HG03432 (cell line): ENCODE measurements at regions not wholly inside any gene's neighbourhood (a gene's known extent, or its start where the extent isn't known, plus 50 kb on each side); places are given as distances from the start of the nearest gene placed in this dataset.

Experiments used
- ATAC-seq: cut with Tn5 transposase; IDR thresholded peaks from one replicate; pipeline ENCODE4 v1.9.1; 2021; ENCODE audit warnings: mild to moderate bottlenecking, moderate library complexity; ENCODE audit not compliant: unreplicated experiment

DNA sequence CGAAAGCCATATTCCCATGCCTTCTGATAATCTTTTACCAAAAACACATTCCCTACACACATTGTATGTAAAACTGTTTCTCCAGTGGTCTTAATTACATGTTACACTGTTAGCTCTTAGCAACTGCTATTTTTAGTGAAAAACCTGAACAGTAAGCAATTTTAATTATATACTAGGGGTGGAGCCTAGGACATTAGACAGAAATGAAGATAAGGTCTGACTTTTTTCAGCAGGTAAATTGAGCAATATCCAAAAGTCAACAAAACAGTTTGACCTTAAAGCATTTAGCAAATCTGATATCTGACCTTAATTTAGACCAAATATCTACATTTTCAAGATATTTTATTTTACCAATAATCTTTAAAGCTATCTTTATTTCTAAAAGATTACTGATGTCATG lies 60.2 kb downstream of the PDE6H start:
- no peak for ATAC-seq

DNA sequence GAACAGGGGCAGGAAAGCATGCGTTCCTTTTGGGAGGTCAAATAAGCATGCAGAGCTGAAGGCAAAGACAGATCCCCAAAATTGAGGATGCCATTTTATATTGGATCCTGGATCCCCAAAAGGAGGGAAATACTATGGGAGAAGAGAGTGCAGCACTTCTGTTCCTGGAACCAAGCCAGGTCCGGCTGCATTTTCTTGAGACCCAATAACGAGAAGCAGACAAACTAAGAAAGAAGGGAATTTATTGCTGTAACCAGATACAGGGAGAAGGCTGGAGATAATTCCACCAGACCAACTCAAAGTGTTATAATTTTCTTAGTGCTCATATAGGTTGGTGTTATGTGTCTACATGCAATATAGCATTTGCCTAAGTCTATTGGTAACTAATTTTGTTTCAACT lies 60.8 kb downstream of the PDE6H start:
- no peak for ATAC-seq

DNA sequence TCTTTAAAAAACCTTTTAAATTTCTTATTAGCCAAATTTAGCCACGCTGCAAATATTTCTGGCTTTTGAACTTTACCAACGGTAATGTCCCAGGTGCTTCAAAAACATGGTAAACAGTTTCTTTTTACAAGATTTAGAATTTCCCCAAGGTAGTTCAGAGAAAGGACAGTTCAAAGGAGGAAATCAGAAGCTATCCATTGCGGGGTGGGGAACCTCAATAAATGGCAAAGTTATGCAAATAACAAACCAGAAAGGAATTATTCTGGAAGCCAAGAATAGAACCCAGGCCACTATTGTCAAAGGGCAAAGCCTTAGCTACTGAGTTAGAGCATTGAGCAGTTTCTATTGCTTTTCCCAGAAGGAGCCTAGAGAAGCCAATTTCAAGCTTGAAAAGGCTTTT lies 62.3 kb downstream of the PDE6H start:
- ATAC-seq: no peak

DNA sequence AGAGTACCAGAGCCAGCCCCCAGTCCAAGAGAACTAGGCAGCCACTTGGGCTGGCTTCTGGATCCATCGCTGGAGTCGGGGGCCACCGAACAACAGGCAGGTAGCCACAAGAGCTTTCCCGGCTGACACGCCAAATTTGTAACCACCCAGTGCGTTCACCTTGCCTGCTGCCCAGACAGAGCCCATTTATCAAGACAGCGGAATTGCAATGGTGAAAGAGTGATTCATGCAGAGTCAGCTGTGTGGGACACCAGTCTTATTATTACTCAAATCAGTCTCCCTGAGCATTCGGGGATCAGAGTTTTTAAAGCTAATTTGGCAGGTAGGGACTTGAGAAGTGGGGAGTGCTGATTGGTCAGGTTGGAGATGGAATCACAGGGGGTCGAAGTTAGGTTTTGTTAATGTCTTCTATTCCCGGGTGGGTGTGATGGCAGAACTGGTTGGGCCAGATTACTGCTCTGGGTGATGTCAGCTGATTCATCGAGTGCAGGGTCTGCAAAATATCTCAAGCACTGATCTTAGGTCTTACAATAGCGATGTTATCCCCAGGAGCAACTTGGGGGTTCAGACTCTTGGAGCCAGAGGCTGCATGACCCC lies 64.3 kb downstream of the PDE6H start:
- ATAC-seq: no peak

DNA sequence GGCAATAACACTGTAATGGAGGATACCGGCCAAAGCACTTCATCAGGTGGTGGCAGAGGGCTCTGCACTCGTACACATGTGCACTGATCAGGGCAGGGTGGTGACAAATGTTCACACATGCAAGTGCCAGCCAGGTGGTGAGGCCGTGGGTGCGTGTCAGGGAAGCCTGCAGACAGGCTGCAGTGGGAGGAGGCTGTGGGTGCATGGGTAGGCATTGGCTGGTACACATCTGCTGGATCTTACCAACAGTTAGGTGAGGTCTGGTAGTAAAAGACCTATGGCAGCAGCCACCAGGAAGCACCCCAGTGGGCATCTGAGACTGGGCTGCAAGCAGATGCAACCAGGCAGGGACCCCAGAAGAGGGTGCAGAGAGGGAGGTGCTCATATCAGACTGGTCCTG lies 65.3 kb downstream of the PDE6H start:
- no peak for ATAC-seq

DNA sequence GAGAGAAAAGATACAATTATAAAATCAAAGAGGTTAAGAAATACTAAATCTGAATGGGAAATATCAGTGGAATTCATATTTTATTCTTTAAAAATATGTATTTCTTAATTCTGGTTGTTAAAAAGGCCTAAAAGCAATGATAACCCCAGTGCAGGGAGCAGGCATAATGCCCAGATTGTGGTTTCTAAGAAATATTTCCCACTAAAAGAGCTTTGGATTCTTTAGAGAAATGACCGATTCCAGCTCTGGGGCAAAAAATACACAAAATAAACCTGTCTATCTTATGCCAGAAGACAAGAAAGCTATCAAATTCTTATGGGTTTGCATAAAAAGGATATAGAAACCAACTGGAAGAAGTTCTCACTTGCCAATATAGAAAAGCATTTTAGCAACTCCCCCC lies 71.6 kb downstream of the PDE6H start:
- no peak for ATAC-seq

DNA sequence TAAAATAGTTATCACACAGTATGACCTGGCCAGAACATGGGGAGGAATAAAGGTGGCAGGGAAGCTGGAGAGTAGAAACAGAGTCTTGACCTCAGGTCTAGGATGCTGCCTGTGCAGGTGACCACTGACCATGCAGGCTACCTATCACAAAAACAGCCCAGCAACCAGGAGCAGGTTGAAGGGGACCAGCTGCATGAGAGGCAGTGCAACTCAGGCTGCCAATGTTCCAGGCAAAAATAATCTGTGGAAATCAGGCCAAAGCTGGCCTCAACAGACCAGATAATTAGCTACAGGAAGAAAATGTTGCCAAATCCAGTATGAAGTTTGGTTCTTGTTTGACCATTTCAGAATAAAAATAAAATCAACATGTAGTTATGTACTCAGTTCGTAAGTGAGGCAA lies 72.6 kb downstream of the PDE6H start:
- no peak for ATAC-seq

DNA sequence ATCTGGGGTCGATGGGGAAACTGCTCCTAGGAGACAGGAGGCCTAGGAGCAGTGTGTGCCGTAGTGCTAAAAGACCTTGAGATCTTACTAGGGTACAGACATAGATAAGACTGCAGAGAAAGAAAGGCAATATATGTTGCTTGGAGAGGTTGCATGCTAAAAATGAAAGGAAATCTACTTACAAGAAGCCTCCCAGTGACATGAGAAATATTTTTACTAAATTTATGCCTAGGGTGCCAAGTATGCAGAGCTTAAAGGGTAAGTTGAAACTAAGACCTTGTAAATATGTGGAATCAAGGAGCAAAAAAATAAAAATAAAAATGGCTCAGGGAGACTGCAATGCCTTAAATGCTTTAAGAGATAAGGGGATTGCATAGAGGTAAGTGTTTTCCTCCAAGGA lies 74.8 kb downstream of the PDE6H start:
- ATAC-seq: no peak

DNA sequence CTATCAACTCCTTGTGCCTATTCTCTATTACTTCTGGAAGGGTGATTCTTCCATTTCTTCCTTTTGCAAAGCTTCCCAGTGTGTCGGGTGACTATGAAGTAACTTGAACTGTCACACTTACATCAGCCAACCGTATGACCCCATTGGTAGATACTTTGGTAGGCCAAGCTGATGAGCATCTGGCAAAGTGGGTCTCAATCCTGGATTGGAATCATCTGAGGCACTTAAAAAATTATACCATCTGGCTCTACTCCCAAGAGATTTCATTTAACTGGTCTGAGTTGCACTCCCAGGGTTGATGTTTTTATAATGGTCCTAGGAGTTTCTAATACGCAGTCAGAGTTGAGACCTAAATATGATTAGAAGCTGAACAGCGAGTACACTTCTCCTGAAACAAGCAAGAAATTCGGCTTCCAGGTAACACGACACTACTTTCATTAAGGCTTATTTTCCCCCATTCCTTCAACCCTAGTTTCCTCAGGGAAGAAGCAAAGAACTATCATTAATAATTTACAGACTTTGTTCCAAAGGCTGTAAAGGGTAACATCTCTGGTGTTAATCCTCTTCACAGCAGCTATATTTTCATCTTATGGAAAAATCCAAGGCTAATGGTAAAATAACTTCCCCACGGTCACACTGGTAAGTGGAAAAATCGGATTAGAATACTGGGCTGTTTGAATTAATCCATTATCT lies 76.8 kb downstream of the PDE6H start:
- no peak for ATAC-seq

DNA sequence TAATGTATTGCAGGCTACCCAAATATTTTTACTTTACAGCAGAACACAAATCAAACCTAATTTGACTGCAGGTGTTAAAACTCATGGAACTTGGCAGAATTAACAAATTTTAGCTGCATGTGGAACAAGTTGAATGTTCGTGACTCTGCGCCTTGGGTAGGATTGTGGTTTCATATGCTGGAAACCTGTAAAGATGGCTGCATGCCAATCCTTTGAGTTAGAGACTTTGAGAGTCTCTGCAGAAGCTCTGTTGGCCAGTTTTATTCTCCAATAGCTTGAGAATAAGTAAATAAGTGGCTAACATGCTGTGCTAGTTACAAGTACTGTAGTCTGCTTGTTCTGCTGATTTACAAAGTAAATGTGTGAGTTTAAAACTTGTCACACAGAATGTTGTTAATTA lies 77.8 kb downstream of the PDE6H start:
- ATAC-seq: peak; percentile 87

DNA sequence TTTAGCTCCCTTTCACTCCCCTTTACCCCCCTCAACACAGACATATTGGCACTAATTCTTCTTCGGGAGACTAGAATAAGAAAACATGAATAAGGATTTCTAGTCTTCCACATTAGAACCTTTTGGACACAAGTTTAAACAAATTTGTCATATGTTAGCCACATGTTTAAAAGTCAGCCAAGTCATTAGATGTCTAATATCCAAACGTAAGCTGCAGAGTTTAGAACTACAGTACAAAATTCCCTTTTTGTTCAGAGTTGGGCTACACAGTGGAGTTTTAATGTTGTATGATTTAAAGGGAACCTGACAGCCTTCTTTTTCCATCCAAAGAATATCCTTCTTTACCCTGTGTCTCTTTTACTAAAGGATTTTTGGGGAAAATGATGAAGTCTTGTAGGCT lies 79.8 kb downstream of the PDE6H start:
- no peak for ATAC-seq

DNA sequence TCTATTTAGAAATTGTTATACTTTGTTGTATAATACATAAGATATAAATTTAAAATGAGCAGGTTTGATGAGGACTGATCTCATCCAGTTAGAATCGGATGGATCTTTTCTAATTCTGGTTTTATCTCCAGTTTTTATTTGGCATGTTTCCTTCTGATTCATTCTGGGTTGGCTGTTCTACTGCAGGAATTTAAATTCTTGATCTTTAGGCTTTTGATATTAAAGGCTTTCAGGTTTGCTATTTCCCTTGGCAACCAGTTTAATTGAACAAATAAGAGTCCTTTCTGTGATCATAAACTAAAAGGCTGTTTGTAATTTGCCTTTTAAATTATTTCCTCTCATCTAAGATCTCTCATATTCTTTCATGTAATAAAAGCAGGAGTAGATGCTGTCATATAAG lies 83.4 kb downstream of the PDE6H start:
- ATAC-seq: no peak
